SU-DHL-6 (cell line): ENCODE measurements at regions not wholly inside any gene's neighbourhood (a gene's known extent, or its start where the extent isn't known, plus 50 kb on each side); places are given as distances from the start of the nearest gene placed in this dataset.

ENCODE experiments used
- H2AFZ ChIP-seq: fragments of 200-600 bp; sonication (generic); 2 replicates; pipeline ENCODE4 v1.6.1; 2014; ENCODE audit warnings: low read depth, mild to moderate bottlenecking, moderate library complexity, mixed read lengths, antibody characterized with exemption, low read length; ENCODE audit not compliant: severe bottlenecking
- H3F3A ChIP-seq: fragments of 200-600 bp; shearing (Covaris generic); 2 replicates; pipeline ENCODE4 v1.6.0; 2016; ENCODE audit warnings: antibody characterized with exemption, mild to moderate bottlenecking; ENCODE audit not compliant: insufficient read depth
- H3K27ac ChIP-seq: fragments of 200-600 bp; sonication (generic); 2 replicates; pipeline ENCODE4 v1.5.1; 2016; ENCODE audit warnings: low read depth, mild to moderate bottlenecking, low read length, moderate library complexity, mixed read lengths
- H3K27me3 ChIP-seq: fragments of 200-600 bp; sonication (generic), shearing (Covaris generic); 2 replicates; pipeline ENCODE4 v1.6.0; 2014; ENCODE audit warnings: mild to moderate bottlenecking, low read length
- H3K36me3 ChIP-seq: fragments of 200-600 bp; sonication (generic); 2 replicates; pipeline ENCODE4 v1.6.1; 2014; ENCODE audit warnings: mild to moderate bottlenecking, low read length, mixed read lengths
- H3K4me2 ChIP-seq: fragments of 300-600, 200-600 bp; shearing (Covaris generic), sonication (generic); 2 replicates; pipeline ENCODE4 v1.6.0; 2014; ENCODE audit warnings: low read length, low read depth, mild to moderate bottlenecking; ENCODE audit not compliant: poor library complexity, severe bottlenecking
- H3K4me3 ChIP-seq: fragments of 200-600 bp; sonication (generic); 2 replicates; pipeline ENCODE4 v1.5.1; 2014; ENCODE audit warnings: antibody characterized with exemption, low read length, mild to moderate bottlenecking, mixed read lengths; ENCODE audit not compliant: insufficient read depth, poor library complexity, severe bottlenecking
- H3K79me2 ChIP-seq: fragments of 200-600 bp; sonication (generic); 2 replicates; pipeline ENCODE4 v1.6.1; 2014; ENCODE audit warnings: mild to moderate bottlenecking, low read length, moderate library complexity; ENCODE audit not compliant: insufficient read depth
- H3K9ac ChIP-seq: fragments of 200-600 bp; sonication (generic); 2 replicates; pipeline ENCODE4 v1.7.0; 2014; ENCODE audit warnings: mild to moderate bottlenecking, low read length
- H3K9me2 ChIP-seq: fragments of 200-600 bp; sonication (generic); replicated peaks from 2 replicates; pipeline ENCODE4 v1.6.1; 2014; ENCODE audit warnings: low read length; ENCODE audit not compliant: insufficient read depth
- H3K9me3 ChIP-seq: fragments of 200-600 bp; sonication (generic); 2 replicates; pipeline ENCODE4 v1.6.1; 2014; ENCODE audit warnings: low read length, mixed read lengths; ENCODE audit not compliant: insufficient read depth
- H4K20me1 ChIP-seq: fragments of 200-600 bp; sonication (generic); 2 replicates; pipeline ENCODE4 v1.6.1; 2014; ENCODE audit warnings: low read depth, mild to moderate bottlenecking, antibody characterized with exemption, low read length, moderate library complexity, mixed read lengths
- EZH2phosphoT487 ChIP-seq: fragments of 200-600 bp; sonication (generic), shearing (Covaris generic); conservative IDR thresholded peaks from 2 replicates; pipeline ENCODE4 v1.6.1; 2018; ENCODE audit warnings: mild to moderate bottlenecking, antibody characterized with exemption, low read length, moderate library complexity, mixed read lengths
- TF ChIP-seq, protein P1 (sequence below): fragments of 200-600 bp; sonication (generic); IDR thresholded peaks from one replicate; pipeline ENCODE4 v1.5.1; 2017; ENCODE audit warnings: antibody characterized with exemption, mild to moderate bottlenecking, low read length, moderate library complexity; ENCODE audit not compliant: insufficient read depth, poor library complexity, severe bottlenecking

DNA sequence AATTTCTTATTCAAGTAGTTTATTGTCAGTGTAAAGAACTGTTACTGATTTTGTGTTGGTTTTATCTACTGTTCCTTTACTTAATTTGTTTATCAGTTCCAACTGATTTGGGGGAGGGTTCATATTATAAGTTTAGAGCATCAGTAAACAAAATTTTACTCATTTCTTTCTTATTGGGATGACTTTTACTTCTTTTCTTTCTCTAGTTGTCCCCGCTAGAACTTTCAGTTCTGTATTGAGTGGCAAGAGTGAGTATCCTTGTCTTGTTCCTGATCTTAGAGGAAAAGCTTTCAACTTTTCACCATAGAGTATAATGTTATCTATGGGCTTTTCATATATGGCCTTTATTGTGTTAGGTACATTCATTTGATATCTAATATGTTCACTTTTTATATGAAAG, 584.1 kb downstream of the LRFN5 start:
- Histone ChIP-seq H4K20me1 (no peaks in the 10 kb centered on the region), H3K79me2 (no peaks in the 10 kb centered on the region), H3K27ac (no peak overlapping the region), H3K4me3 (no peak overlapping the region), H3K36me3 (peaks cover 2% of the 10 kb centered on the region; the same call in 1 of the 2 replicates), H3K9me3 (no peaks in the 10 kb centered on the region), H3K9me2 (no peaks in the 10 kb centered on the region), H2AFZ (no peak overlapping the region), H3K4me2 (no peak overlapping the region), H3F3A (no peaks in the 10 kb centered on the region), H3K9ac (no peak overlapping the region), H3K27me3 (no peaks in the 10 kb centered on the region)
- TF ChIP-seq EZH2phosphoT487 = no peak
- TF ChIP-seq, protein P1, sequence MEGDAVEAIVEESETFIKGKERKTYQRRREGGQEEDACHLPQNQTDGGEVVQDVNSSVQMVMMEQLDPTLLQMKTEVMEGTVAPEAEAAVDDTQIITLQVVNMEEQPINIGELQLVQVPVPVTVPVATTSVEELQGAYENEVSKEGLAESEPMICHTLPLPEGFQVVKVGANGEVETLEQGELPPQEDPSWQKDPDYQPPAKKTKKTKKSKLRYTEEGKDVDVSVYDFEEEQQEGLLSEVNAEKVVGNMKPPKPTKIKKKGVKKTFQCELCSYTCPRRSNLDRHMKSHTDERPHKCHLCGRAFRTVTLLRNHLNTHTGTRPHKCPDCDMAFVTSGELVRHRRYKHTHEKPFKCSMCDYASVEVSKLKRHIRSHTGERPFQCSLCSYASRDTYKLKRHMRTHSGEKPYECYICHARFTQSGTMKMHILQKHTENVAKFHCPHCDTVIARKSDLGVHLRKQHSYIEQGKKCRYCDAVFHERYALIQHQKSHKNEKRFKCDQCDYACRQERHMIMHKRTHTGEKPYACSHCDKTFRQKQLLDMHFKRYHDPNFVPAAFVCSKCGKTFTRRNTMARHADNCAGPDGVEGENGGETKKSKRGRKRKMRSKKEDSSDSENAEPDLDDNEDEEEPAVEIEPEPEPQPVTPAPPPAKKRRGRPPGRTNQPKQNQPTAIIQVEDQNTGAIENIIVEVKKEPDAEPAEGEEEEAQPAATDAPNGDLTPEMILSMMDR = no peak

DNA sequence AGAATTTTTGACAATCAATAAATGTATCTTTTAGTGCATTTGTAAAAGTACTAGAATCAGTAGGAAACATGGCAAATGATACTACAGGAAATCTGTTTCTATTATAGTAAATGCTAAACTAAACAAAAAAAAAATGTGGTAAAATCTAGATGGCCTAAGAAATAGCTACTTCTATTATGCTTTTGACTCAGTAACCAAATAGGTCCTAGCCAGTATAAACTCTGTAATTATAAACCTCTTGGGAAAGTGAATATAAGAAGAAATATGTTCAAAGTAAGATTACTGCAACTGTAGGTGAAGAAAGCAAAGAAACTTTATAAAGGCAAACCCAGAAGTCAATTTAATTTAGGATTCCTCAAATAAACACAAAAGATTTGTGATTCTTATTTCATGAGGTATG, 581.2 kb downstream of the LRFN5 start:
- Histone ChIP-seq H3K4me3 (no peak overlapping the region), H3K9ac (no peak overlapping the region), H3F3A (no peaks in the 10 kb centered on the region), H3K27me3 (no peaks in the 10 kb centered on the region), H3K36me3 (peaks cover 2% of the 10 kb centered on the region; the same call in 1 of the 2 replicates), H3K27ac (no peak overlapping the region), H3K79me2 (no peaks in the 10 kb centered on the region), H3K9me2 (no peaks in the 10 kb centered on the region), H3K4me2 (no peak overlapping the region), H4K20me1 (no peaks in the 10 kb centered on the region), H3K9me3 (no peaks in the 10 kb centered on the region), H2AFZ (peak overlapping the region; percentile 51)
- TF ChIP-seq EZH2phosphoT487 = no peak
- TF ChIP-seq, protein P1 = no peak

DNA sequence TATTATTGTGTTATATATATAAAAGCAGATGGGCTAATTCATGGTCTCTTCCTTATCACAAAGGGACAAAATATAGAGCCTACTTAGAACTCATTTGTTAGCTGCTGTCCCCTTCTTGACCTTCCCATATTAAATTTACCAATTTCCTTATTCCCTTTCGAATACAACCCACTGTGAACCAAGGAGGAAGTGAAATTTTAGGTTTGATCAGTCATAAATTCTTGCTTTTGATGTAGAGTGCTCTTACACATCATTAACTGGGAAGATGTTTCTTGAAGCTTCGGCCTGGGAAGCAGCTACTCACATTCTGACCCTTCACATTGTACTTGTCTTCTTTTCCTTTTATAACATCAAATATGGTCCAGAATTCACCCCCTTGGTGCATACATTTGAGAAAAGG, 579.0 kb downstream of the LRFN5 start:
- H3K36me3 ChIP-seq = 0 out of 2 replicates have a peak, but pooled peaks cover 2% of the 10 kb centered on the region
- no peak overlapping the region for H3K9ac ChIP-seq
- H3K4me3 ChIP-seq = no peak overlapping the region
- H3K79me2 ChIP-seq = no peaks in the 10 kb centered on the region
- H4K20me1 ChIP-seq = no peaks in the 10 kb centered on the region
- TF ChIP-seq, protein P1 = no peak
- no peak for TF ChIP-seq EZH2phosphoT487
- H3K27me3 ChIP-seq = no peaks in the 10 kb centered on the region
- no peaks in the 10 kb centered on the region for H3K9me3 ChIP-seq
- no peaks in the 10 kb centered on the region for H3K9me2 ChIP-seq
- no peaks in the 10 kb centered on the region for H3F3A ChIP-seq
- no peak overlapping the region for H3K27ac ChIP-seq
- H2AFZ ChIP-seq = no peak overlapping the region
- H3K4me2 ChIP-seq = no peak overlapping the region
